ENCODE measurements at regions not wholly inside any gene's neighbourhood (a gene's known extent, or its start where the extent isn't known, plus 50 kb on each side); places are given as distances from the start of the nearest gene placed in this dataset.

DNA sequence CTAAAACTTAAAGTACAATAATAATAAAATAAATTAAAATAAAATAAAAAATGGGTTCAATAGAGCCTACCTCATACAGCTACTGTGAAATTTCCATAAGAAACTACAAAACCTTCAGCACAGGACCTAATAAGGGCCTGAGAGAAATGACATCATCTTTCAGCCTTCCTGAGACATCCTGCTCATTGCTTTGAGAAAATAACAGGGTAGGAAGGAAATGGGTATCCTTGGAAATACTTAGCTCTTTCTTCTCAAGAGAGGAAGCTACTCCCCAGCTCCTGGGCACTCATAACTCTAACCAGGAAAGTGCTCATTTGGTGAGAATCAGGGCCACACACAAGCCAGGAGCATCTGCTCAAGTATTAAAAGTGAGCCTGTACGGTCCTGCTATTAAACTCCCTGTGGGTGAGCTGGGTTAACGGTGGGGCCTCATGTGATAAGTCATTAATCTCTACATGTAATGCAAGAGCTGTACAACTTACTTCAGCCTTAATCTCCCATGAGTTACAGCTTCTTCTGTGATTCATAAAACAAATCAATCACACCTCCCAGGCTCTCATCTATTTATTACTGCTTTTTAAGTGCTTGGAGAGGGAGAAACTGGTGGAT lies 141.4 kb downstream of the MAFB start:
- no peak overlapping the region for H2AK5ac ChIP-seq (ENCODE audit: low read depth, low read length)
- FAIRE-seq, result no peak
- no peak overlapping the region for H3K27ac ChIP-seq (ENCODE audit: low read depth, low read length)

More for the DNA sequence above, 141.4 kb downstream of the MAFB start:
- POLR2A ChIA-PET (ENCODE audit: partially characterized antibody), result no interaction called here
- H3K79me2 ChIP-seq (ENCODE audit: control insufficient read depth in 1 of 2, insufficient read depth in 2 of 2, low read length in 2 of 2), result no peaks in the 10 kb centered on the region
- H3K9me3 ChIP-seq (ENCODE audit: insufficient read depth in 2 of 2, low read depth in 1 of 2, low read length in 1 of 2), result no peaks in the 10 kb centered on the region
- H4K5ac ChIP-seq (ENCODE audit: insufficient read length, low read depth, low read length), result no peak overlapping the region
- no peaks in the 10 kb centered on the region for H3K4me1 ChIP-seq (replicated peaks in 1 of 4; ENCODE audit: control insufficient read depth in 3 of 4, insufficient read depth in 4 of 4, low read length in 3 of 4)
- no peaks in the 10 kb centered on the region for H3K36me3 ChIP-seq (ENCODE audit: control insufficient read depth in 2 of 4, insufficient read depth in 4 of 4, low read length in 3 of 4)
- 87% methylated on average over 2 of the region's 2 CpGs; no CpG with 5 or more reads in 1 of the 2 experiments for WGBS, 2 experiments (ENCODE audit: extremely low coverage in 1 of 2, insufficient coverage in 1 of 2, insufficient read length in 1 of 2, insufficient replicate concordance in 2 of 2, low coverage in 1 of 2, low lambda C conversion rate in 2 of 2, missing lambda C conversion rate in 1 of 2)
- no peak overlapping the region for H3K4me2 ChIP-seq (ENCODE audit: insufficient read depth in 1 of 2, low read depth in 2 of 2, low read length in 2 of 2)
- no peak overlapping the region for H2BK15ac ChIP-seq (ENCODE audit: low read length)
- H3K27me3 ChIP-seq (replicated peaks in 1 of 4; ENCODE audit: control insufficient read depth in 3 of 4, extremely low read depth in 1 of 4, insufficient read depth in 3 of 4, low read length in 3 of 4), result no peaks in the 10 kb centered on the region; a peak in 1 of 7 replicates
- H4K91ac ChIP-seq (replicated peaks; ENCODE audit: insufficient read length, low read length), result no peak overlapping the region
- H3K4me3 ChIP-seq (ENCODE audit: extremely low read depth in 1 of 4, insufficient read depth in 2 of 4, low read depth in 3 of 4, low read length in 4 of 4), result no peak overlapping the region
- TF ChIP-seq NANOG (IDR thresholded peaks at IDR 0.05; ENCODE audit: insufficient read depth, low read depth, low read length, poor library complexity, severe bottlenecking) (no peak), BRCA1 (IDR thresholded peaks at IDR 0.05; ENCODE audit: low read depth, low read length) (no peak), SIX5 (IDR thresholded peaks at IDR 0.05; ENCODE audit: low read depth, low read length) (no peak), EP300 (IDR thresholded peaks at IDR 0.05; ENCODE audit: borderline replicate concordance in 1 of 2, low read depth in 2 of 2, low read length in 2 of 2) (no peak), SIN3A (conservative IDR thresholded peaks at IDR 0.05 in 1 of 2, IDR thresholded peaks at IDR 0.05 in 1 of 2; ENCODE audit: low read depth in 1 of 2, low read length in 2 of 2) (no peak), RFX5 (IDR thresholded peaks at IDR 0.05; ENCODE audit: borderline replicate concordance, low read depth, low read length) (no peak), ASH2L (IDR thresholded peaks at IDR 0.05; ENCODE audit: low read length) (no peak)
- no peak overlapping the region for H3K4ac ChIP-seq (replicated peaks; ENCODE audit: insufficient read length, low read depth, low read length)
- peaks cover 0 to 3% of the 10 kb centered on the region in 2 experiments for H4K20me1 ChIP-seq (replicated peaks in 1 of 2; ENCODE audit: control insufficient read depth in 1 of 2, insufficient read depth in 2 of 2, low read length in 2 of 2)
- H3K23ac ChIP-seq (ENCODE audit: insufficient read length), result no peak overlapping the region
- CTCF ChIA-PET (ENCODE audit: partially characterized antibody), result interaction anchor here (0.8 to 1.7 kb wide), 4 partner anchors 14 to 420 kb away, joined by 3 to 4 read pairs (median 4); partner anchors contain the start of gene MAFB
- no peak overlapping the region for H4K8ac ChIP-seq (ENCODE audit: extremely low read depth, insufficient read depth, low read length)
- H3K79me1 ChIP-seq (ENCODE audit: low read depth, low read length), result no peaks in the 10 kb centered on the region
- H3K18ac ChIP-seq (ENCODE audit: extremely low read depth, low read length), result no peak overlapping the region
- no peaks in the 10 kb centered on the region for H3K23me2 ChIP-seq (ENCODE audit: low read depth, low read length)
- no peak for DNase-seq (ENCODE audit: low read depth in 1 of 2, low spot score in 2 of 2)
- no peak overlapping the region for H2AFZ ChIP-seq (ENCODE audit: low read length)
- no peak overlapping the region for H3K56ac ChIP-seq (replicated peaks; ENCODE audit: insufficient read length, low read depth, low read length)
- no peak overlapping the region for H3K9ac ChIP-seq (replicated peaks in 1 of 4; ENCODE audit: extremely low read depth in 1 of 4, low read depth in 3 of 4, low read length in 3 of 4)
- no peak overlapping the region; the same call in 1 of the 2 replicates for H2BK12ac ChIP-seq (ENCODE audit: low read depth, low read length)
- no peak overlapping the region for H2BK120ac ChIP-seq (replicated peaks; ENCODE audit: low read depth, low read length)
- no peak overlapping the region for H2BK20ac ChIP-seq (ENCODE audit: low read length)
- H3K14ac ChIP-seq (ENCODE audit: insufficient read length), result no peak overlapping the region
- no peak overlapping the region for H2BK5ac ChIP-seq (ENCODE audit: low read depth, low read length)
